Hepatocyte (in vitro differentiated cells): ENCODE measurements at regions not wholly inside any gene's neighbourhood (a gene's known extent, or its start where the extent isn't known, plus 50 kb on each side); places are given as distances from the start of the nearest gene placed in this dataset.

Experiments used
- CTCF ChIP-seq: fragments of 200-600 bp; sonication (generic); IDR thresholded peaks from 2 replicates; pipeline ENCODE4 v1.5.1; 2016; ENCODE audit warnings: antibody characterized with exemption, mild to moderate bottlenecking; ENCODE audit not compliant: poor library complexity
- EZH2 ChIP-seq: fragments of 200-600 bp; sonication (generic); IDR thresholded peaks from 2 replicates; pipeline ENCODE4 v1.6.1; 2016; ENCODE audit warnings: antibody characterized with exemption, mild to moderate bottlenecking, borderline replicate concordance

- TF ChIP-seq CTCF (no peak), EZH2 (no peak)
These were observed 557.7 kb downstream of the BRD1 start for GRCh38 chr22:49269928-49270327.
